HEK293T (cell line): ENCODE measurements at regions not wholly inside any gene's neighbourhood (a gene's known extent, or its start where the extent isn't known, plus 50 kb on each side); places are given as distances from the start of the nearest gene placed in this dataset.

ENCODE experiments used
- CTCF ChIA-PET: fragments of 350-600 bp; formaldehyde crosslinking; extraction: SDS; loops from one replicate; lab custom pipeline; 2021; ENCODE audit warnings: antibody characterized with exemption, inconsistent platforms; lab: Yijun Ruan, JAX
- POLR2A ChIA-PET: fragments of 350-600 bp; formaldehyde crosslinking; extraction: SDS; loops from one replicate; lab custom pipeline; 2020; ENCODE audit warnings: antibody characterized with exemption, inconsistent platforms; lab: Yijun Ruan, JAX
- DNase-seq: peaks from one replicate; pipeline ENCODE4 v3.0.0; 2012; ENCODE audit warnings: mixed read lengths; ENCODE audit errors: extremely low spot score
- ARNT ChIP-seq: fragments of 450-650 bp; IDR thresholded peaks from 2 replicates; pipeline ENCODE4 v1.6.1; 2017; ENCODE audit warnings: mild to moderate bottlenecking
- BHLHE40 ChIP-seq: fragments of 450-650 bp; IDR thresholded peaks from 2 replicates; pipeline ENCODE4 v1.6.1; 2016; ENCODE audit warnings: mild to moderate bottlenecking, moderate library complexity, borderline replicate concordance
- CTBP1 ChIP-seq: fragments of 450-650 bp; IDR thresholded peaks from 2 replicates; pipeline ENCODE4 v1.6.1; 2016; ENCODE audit warnings: borderline replicate concordance
- ELF4 ChIP-seq: fragments of 450-650 bp; IDR thresholded peaks from 2 replicates; pipeline ENCODE4 v1.6.1; 2017; ENCODE audit warnings: antibody characterized with exemption
- FOXA1 ChIP-seq: fragments of 450-650 bp; IDR thresholded peaks from 2 replicates; pipeline ENCODE4 v1.6.1; 2016; ENCODE audit warnings: mild to moderate bottlenecking
- FOXK2 ChIP-seq: fragments of 450-650 bp; IDR thresholded peaks from 2 replicates; pipeline ENCODE4 v1.6.1; 2016; ENCODE audit warnings: mild to moderate bottlenecking
- FOXM1 ChIP-seq: fragments of 450-650 bp; IDR thresholded peaks from 2 replicates; pipeline ENCODE4 v1.6.1; 2017; ENCODE audit warnings: mild to moderate bottlenecking, borderline replicate concordance
- HDGF ChIP-seq: fragments of 450-650 bp; IDR thresholded peaks from 2 replicates; pipeline ENCODE4 v1.6.1; 2017; ENCODE audit warnings: antibody characterized with exemption, borderline replicate concordance
- L3MBTL2 ChIP-seq: fragments of 450-650 bp; conservative IDR thresholded peaks from 2 replicates; pipeline ENCODE4 v1.6.1; 2016; ENCODE audit warnings: mild to moderate bottlenecking
- LEF1 ChIP-seq: fragments of 450-650 bp; IDR thresholded peaks from 2 replicates; pipeline ENCODE4 v1.6.1; 2017; ENCODE audit warnings: mild to moderate bottlenecking, borderline replicate concordance
- NFRKB ChIP-seq: fragments of 450-650 bp; IDR thresholded peaks from 2 replicates; pipeline ENCODE4 v1.6.1; 2016; ENCODE audit warnings: mild to moderate bottlenecking, moderate library complexity
- SP1 ChIP-seq: fragments of 450-650 bp; IDR thresholded peaks from 2 replicates; pipeline ENCODE4 v1.6.1; 2017
- SUZ12 ChIP-seq: fragments of 450-650 bp; IDR thresholded peaks from 2 replicates; pipeline ENCODE4 v1.6.1; 2016; ENCODE audit warnings: mild to moderate bottlenecking
- TARDBP ChIP-seq: fragments of 450-650 bp; IDR thresholded peaks from 2 replicates; pipeline ENCODE4 v1.6.1; 2016
- ZNF384 ChIP-seq: fragments of 450-650 bp; IDR thresholded peaks from 2 replicates; pipeline ENCODE4 v1.6.1; 2016
- TF ChIP-seq, protein P1 (sequence below): fragments of 450-650 bp; IDR thresholded peaks from 2 replicates; pipeline ENCODE4 v1.6.1; 2016

DNA sequence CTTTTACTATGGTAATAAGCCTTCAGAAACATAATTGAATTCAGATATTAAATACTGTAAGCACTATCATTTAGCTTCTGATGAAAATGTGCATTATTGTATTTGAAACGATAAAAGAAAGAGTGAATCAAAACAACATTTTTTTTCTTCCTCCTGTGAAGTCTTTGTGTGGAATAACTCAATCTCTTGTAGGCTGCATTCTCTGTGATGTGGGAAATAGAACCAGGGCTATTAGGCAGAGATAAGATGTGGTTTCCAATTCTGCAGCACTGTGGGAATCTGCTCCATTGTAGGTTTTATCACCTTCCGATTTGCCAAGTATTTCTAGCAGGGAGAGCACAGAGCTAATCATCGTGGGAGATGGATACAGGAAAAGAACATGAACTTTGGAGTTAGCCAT, 624.5 kb downstream of the RBFOX1 start:
- ChIA-PET CTCF (no interaction called here), POLR2A (no interaction called here)
- no peak for DNase-seq

DNA sequence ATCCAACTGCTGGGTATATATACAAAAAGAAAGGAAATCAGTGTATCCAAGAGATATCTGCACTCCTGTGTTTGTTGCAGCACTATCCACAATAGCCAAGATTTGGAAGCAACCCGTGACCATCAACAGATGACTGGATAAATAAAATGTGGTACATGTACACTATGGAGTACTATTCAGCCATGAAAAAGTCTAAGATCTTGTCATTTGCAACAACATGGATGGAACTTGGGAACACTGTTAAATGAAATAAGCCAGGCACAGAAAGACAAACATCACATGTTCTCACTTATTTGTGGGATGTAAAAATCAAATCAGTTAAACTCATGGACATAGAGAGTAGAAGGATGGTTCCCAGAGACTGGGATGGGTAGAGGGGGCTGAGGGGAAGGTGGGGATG, 620.7 kb downstream of the RBFOX1 start:
- TF ChIP-seq HDGF (no peak), ELF4 (no peak), FOXA1 (no peak), SP1 (no peak)
- TF ChIP-seq, protein P1, sequence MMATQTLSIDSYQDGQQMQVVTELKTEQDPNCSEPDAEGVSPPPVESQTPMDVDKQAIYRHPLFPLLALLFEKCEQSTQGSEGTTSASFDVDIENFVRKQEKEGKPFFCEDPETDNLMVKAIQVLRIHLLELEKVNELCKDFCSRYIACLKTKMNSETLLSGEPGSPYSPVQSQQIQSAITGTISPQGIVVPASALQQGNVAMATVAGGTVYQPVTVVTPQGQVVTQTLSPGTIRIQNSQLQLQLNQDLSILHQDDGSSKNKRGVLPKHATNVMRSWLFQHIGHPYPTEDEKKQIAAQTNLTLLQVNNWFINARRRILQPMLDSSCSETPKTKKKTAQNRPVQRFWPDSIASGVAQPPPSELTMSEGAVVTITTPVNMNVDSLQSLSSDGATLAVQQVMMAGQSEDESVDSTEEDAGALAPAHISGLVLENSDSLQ = no peak
- CTCF ChIA-PET = no interaction called here
- POLR2A ChIA-PET = no interaction called here
- DNase-seq = no peak

More for the DNA sequence above, 624.5 kb downstream of the RBFOX1 start:
- TF ChIP-seq LEF1 (no peak), FOXM1 (no peak), ZNF384 (no peak), FOXK2 (no peak), SP1 (no peak), SUZ12 (no peak), L3MBTL2 (no peak), ARNT (no peak)
- TF ChIP-seq, protein P1 = no peak

DNA sequence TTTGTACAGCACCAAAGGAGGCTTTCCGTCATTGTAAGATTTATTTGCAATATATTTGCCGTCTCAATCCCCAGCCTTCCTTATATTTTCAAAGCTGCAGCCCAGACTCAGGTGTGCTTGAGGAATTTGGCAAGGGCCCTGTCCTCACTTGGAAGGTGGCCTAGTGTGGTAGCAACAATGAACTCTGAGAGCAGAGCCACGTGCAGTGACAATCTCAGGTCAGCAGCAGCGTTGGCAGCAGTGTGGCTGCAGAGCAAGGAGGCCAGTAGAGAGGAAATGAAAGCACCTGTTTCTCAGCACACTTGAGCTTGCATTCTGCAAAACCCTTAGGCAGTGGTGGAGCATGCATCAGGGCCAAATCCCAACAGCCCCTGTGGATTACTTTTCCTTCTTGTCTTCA, 613.5 kb downstream of the RBFOX1 start:
- DNase-seq = no peak
- CTCF ChIA-PET = no interaction called here
- POLR2A ChIA-PET = no interaction called here
- TF ChIP-seq, protein P1 = no peak
- no peak for TF ChIP-seq TARDBP
- no peak for TF ChIP-seq ARNT
- no peak for TF ChIP-seq FOXA1
- no peak for TF ChIP-seq L3MBTL2
- no peak for TF ChIP-seq SP1
- no peak for TF ChIP-seq FOXM1

DNA sequence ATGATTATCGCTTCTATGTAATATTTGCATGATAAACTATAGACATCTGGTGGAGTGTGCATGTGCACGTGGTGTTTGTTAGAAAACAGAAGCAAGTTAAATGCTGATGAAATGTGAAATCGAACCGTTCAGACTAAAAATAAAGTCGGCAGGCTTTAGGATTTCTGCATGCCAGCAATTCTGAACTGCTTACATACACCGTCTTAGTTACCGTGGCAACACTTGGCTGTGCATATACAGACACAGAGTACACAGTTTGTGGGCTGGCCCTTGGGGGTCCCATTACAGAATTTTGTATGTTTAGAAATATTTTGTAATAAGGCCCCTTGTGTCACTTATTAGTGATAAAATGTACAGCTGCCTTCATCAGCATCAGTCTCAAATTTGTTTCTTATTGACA, 605.5 kb downstream of the RBFOX1 start:
- ChIA-PET POLR2A (no interaction called here), CTCF (interaction anchor here (0.6 kb wide), 1 partner anchor 32 kb away, joined by 4 read pairs; no protein-coding TSS in a partner anchor)
- no peak for TF ChIP-seq NFRKB
- TF ChIP-seq, protein P1 = no peak
- no peak for TF ChIP-seq HDGF
- no peak for TF ChIP-seq SP1
- no peak for TF ChIP-seq ZNF384
- no peak for TF ChIP-seq CTBP1
- TF ChIP-seq FOXA1 = no peak
- no peak for TF ChIP-seq FOXM1
- TF ChIP-seq TARDBP = no peak
- no peak for TF ChIP-seq L3MBTL2
- no peak for TF ChIP-seq LEF1
- no peak for TF ChIP-seq BHLHE40
- TF ChIP-seq ELF4 = no peak
- no peak for TF ChIP-seq SUZ12
- no peak for TF ChIP-seq ARNT
- TF ChIP-seq FOXK2 = no peak
- no peak for DNase-seq

DNA sequence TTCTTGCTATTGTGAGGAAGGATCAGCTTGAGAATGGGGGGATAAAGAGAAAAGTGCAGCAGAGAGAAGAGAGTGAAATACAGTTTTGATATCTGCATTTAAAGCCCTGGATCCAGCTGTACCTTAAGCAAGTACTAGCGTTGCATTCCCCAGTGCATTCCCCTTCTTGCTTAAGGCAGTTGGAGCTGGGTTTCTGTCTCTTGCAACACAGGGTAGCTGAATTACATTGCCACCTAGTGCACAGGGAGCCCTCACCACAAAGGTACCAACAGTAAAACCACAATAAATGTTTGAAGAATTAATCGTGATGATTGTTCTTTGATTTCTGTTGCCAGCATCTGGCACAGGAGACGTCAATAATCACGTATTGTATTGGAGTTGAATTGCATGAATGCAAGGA, 588.7 kb downstream of the RBFOX1 start:
- TF ChIP-seq CTBP1 (no peak), NFRKB (no peak), FOXA1 (no peak), ZNF384 (no peak), FOXM1 (no peak), HDGF (no peak)
- TF ChIP-seq, protein P1 = no peak
- DNase-seq = no peak
- ChIA-PET POLR2A (no interaction called here), CTCF (no interaction called here)

DNA sequence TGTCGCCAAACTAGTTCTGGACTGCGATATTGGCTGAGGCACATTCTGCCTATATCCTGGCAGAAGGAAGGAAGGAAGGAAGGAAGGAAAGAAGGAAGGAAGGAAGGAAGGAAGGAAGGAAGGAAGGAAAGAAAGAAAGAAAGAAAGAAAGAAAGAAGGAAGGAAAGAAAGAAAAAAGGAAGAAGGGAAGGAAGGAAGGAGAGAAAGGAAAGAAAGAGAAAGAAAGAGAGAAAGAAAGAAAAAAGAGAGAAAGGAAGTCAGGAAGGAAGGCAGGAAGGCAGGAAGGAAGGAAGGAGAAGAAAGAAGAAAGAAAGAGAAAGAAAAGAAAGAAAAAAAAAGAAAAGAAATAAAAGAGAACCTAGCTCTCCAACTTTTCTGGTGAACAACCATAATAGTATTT, 587.1 kb downstream of the RBFOX1 start:
- ChIA-PET CTCF (no interaction called here), POLR2A (no interaction called here)
- TF ChIP-seq ARNT (no peak), SP1 (no peak), HDGF (no peak), NFRKB (no peak), ELF4 (no peak), TARDBP (no peak), LEF1 (no peak), CTBP1 (no peak), FOXM1 (no peak), ZNF384 (no peak), FOXA1 (no peak), BHLHE40 (no peak), SUZ12 (no peak), FOXK2 (no peak), L3MBTL2 (no peak)
- TF ChIP-seq, protein P1 = no peak
- DNase-seq = no peak
